WTC11 (cell line): ENCODE measurements at regions not wholly inside any gene's neighbourhood (a gene's known extent, or its start where the extent isn't known, plus 50 kb on each side); places are given as distances from the start of the nearest gene placed in this dataset.

Source experiments
- ATAC-seq: fragments of 200-7000 bp; cut with Tn5 transposase; 2 replicates; pipeline ENCODE4 v1.10.0; 2021; ENCODE audit warnings: mild to moderate bottlenecking, moderate library complexity
- CTCF ChIA-PET: fragments of 300-600 bp; sonication (Branson Sonifier 250); formaldehyde crosslinking; loops from one replicate; lab custom pipeline; 2021; ENCODE audit warnings: antibody characterized with exemption; lab: Charles Lee
- POLR2A ChIA-PET: fragments of 350-600 bp; sonication (Branson Sonifier 250); formaldehyde crosslinking; loops from one replicate; lab custom pipeline; 2021; ENCODE audit warnings: antibody characterized with exemption; lab: Charles Lee
- DNase-seq: peaks from one replicate; pipeline ENCODE4 v3.0.0; 2021; ENCODE audit warnings: low spot score
- H3K27ac Mint-ChIP-seq: 2 replicates; pipeline ENCODE4 v1.8.0; 2021; ENCODE audit warnings: mixed read lengths
- H3K27me3 Mint-ChIP-seq: 2 replicates; pipeline ENCODE4 v1.8.0; 2021; ENCODE audit warnings: low read depth, mild to moderate bottlenecking, moderate library complexity, mixed read lengths
- H3K36me3 Mint-ChIP-seq: 2 replicates; pipeline ENCODE4 v1.8.0; 2021; ENCODE audit warnings: mixed read lengths
- H3K4me1 Mint-ChIP-seq: 2 replicates; pipeline ENCODE4 v1.8.0; 2022; ENCODE audit warnings: mixed read lengths
- H3K4me3 Mint-ChIP-seq: 2 replicates; pipeline ENCODE4 v1.8.0; 2021; ENCODE audit warnings: mild to moderate bottlenecking, moderate library complexity, mixed read lengths
- H3K9me3 Mint-ChIP-seq: 2 replicates; pipeline ENCODE4 v1.8.0; 2021; ENCODE audit warnings: mixed read lengths
- CREB1 ChIP-seq: sonication (generic); formaldehyde crosslinking; IDR thresholded peaks from 2 replicates; pipeline ENCODE4 v1.8.0; 2023; ENCODE audit warnings: mild to moderate bottlenecking, missing genetic modification reagents
- FOXJ3 ChIP-seq: sonication (generic); formaldehyde crosslinking; IDR thresholded peaks from 2 replicates; pipeline ENCODE4 v1.9.0; 2021; ENCODE audit warnings: missing genetic modification reagents, mild to moderate bottlenecking, borderline replicate concordance
- FOXK1 ChIP-seq: sonication (generic); formaldehyde crosslinking; IDR thresholded peaks from 2 replicates; pipeline ENCODE4 v1.8.0; 2022; ENCODE audit warnings: mild to moderate bottlenecking, moderate library complexity, missing genetic modification reagents
- NFYB ChIP-seq: sonication (generic); formaldehyde crosslinking; conservative IDR thresholded peaks from 2 replicates; pipeline ENCODE4 v1.8.0; 2022; ENCODE audit warnings: low read depth, missing genetic modification reagents
- NR1H2 ChIP-seq: sonication (generic); formaldehyde crosslinking; IDR thresholded peaks from 2 replicates; pipeline ENCODE4 v1.9.0; 2021; ENCODE audit warnings: mild to moderate bottlenecking, moderate library complexity, missing genetic modification reagents
- PRRX2 ChIP-seq: fragments of 250-450 bp; sonication (Bioruptor Pico); IDR thresholded peaks from 2 replicates; pipeline ENCODE4 v1.8.0; 2021; ENCODE audit warnings: mild to moderate bottlenecking
- RORB ChIP-seq: fragments of 250-450 bp; sonication (Bioruptor Pico); IDR thresholded peaks from 2 replicates; pipeline ENCODE4 v1.9.0; 2021; ENCODE audit warnings: mild to moderate bottlenecking
- TCF7 ChIP-seq: sonication (generic); formaldehyde crosslinking; IDR thresholded peaks from 2 replicates; pipeline ENCODE4 v1.8.0; 2022; ENCODE audit warnings: mild to moderate bottlenecking, low read depth, missing genetic modification reagents, moderate library complexity
- ZNF232 ChIP-seq: sonication (generic); formaldehyde crosslinking; IDR thresholded peaks from 2 replicates; pipeline ENCODE4 v1.8.0; 2022; ENCODE audit warnings: mild to moderate bottlenecking, missing genetic modification reagents
- ZNF263 ChIP-seq: sonication (generic); formaldehyde crosslinking; IDR thresholded peaks from 2 replicates; pipeline ENCODE4 v1.8.1; 2022; ENCODE audit warnings: low read depth, mild to moderate bottlenecking, moderate library complexity, missing genetic modification reagents
- TF ChIP-seq, protein P1 (sequence below): sonication (generic); formaldehyde crosslinking; IDR thresholded peaks from 2 replicates; pipeline ENCODE4 v1.8.1; 2022; ENCODE audit warnings: low read depth, missing genetic modification reagents, borderline replicate concordance
- TF ChIP-seq, protein P2 (sequence below): sonication (generic); formaldehyde crosslinking; IDR thresholded peaks from 2 replicates; pipeline ENCODE4 v1.8.1; 2023; ENCODE audit warnings: mild to moderate bottlenecking, missing genetic modification reagents, moderate library complexity
- TF ChIP-seq, protein P3 (sequence below): sonication (generic); formaldehyde crosslinking; IDR thresholded peaks from 2 replicates; pipeline ENCODE4 v1.8.0; 2023; ENCODE audit warnings: mild to moderate bottlenecking, missing genetic modification reagents
- TF ChIP-seq, protein P4 (sequence below): sonication (generic); formaldehyde crosslinking; IDR thresholded peaks from 2 replicates; pipeline ENCODE4 v1.8.1; 2023; ENCODE audit warnings: mild to moderate bottlenecking, missing genetic modification reagents, borderline replicate concordance
- TF ChIP-seq, protein P5 (sequence below): sonication (generic); formaldehyde crosslinking; IDR thresholded peaks from 2 replicates; pipeline ENCODE4 v1.8.1; 2023; ENCODE audit warnings: mild to moderate bottlenecking, missing genetic modification reagents
- TF ChIP-seq, protein P6 (sequence below): sonication (generic); formaldehyde crosslinking; IDR thresholded peaks from 2 replicates; pipeline ENCODE4 v1.8.1; 2023; ENCODE audit warnings: mild to moderate bottlenecking, missing genetic modification reagents
- TF ChIP-seq, protein P7 (sequence below): sonication (generic); formaldehyde crosslinking; conservative IDR thresholded peaks from 2 replicates; pipeline ENCODE4 v1.8.1; 2022; ENCODE audit warnings: mild to moderate bottlenecking, missing genetic modification reagents
- TF ChIP-seq, protein P8 (sequence below): fragments of 250-450 bp; sonication (Bioruptor Pico); IDR thresholded peaks from 2 replicates; pipeline ENCODE4 v1.9.0; 2021; ENCODE audit warnings: mild to moderate bottlenecking

DNA sequence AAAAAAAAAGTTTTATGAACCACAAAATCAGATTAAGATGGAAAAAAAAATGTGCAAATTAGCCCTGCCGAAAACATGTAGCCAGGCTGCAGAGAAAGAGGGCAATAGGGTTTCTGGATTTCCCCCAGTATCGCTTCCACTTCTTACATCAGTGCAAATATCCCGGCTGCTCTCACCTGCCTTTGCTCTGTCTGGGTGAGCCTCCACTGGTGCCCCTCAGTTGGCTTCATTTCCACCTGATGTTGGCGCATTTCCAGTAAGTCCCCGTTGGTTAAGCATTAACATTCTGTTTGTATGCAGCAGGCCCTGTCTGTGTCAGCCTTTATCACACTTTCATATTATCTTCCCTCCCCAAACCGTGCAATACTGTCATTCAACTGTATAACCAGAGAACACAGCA, 215.1 kb downstream of the CBLN4 start (continued):
- TF ChIP-seq, protein P1, sequence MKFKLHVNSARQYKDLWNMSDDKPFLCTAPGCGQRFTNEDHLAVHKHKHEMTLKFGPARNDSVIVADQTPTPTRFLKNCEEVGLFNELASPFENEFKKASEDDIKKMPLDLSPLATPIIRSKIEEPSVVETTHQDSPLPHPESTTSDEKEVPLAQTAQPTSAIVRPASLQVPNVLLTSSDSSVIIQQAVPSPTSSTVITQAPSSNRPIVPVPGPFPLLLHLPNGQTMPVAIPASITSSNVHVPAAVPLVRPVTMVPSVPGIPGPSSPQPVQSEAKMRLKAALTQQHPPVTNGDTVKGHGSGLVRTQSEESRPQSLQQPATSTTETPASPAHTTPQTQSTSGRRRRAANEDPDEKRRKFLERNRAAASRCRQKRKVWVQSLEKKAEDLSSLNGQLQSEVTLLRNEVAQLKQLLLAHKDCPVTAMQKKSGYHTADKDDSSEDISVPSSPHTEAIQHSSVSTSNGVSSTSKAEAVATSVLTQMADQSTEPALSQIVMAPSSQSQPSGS (CRISPR knock-in tag), result no peak
- TF ChIP-seq, protein P2, sequence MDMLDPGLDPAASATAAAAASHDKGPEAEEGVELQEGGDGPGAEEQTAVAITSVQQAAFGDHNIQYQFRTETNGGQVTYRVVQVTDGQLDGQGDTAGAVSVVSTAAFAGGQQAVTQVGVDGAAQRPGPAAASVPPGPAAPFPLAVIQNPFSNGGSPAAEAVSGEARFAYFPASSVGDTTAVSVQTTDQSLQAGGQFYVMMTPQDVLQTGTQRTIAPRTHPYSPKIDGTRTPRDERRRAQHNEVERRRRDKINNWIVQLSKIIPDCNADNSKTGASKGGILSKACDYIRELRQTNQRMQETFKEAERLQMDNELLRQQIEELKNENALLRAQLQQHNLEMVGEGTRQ (CRISPR knock-in tag), result no peak

DNA sequence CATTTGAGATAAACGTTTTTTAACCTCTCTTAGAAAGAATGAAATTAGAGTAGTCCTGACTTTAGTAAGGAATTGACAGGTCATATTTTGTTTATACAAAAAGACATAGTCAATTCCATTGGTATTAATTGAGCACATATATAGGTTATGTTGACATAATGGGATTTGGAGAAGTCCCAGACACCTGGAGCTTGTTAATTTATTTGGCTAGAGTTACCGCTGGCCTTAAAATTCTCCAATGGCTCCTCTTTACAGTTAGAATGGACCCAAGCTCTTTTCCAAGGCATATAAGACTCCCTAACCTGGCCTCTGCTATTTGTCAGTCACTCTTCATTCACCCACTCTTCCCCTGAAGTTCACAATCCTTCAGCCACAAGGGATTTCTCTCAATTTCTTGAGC, 221.3 kb downstream of the CBLN4 start:
- peaks cover 11% of the 10 kb centered on the region for H3K27me3 Mint-ChIP-seq
- ATAC-seq (no peak), DNase-seq (no peak)
- no peaks in the 10 kb centered on the region for H3K4me1 Mint-ChIP-seq
- H3K36me3 Mint-ChIP-seq, result peaks cover 62% of the 10 kb centered on the region
- peaks cover 72% of the 10 kb centered on the region for H3K9me3 Mint-ChIP-seq
- H3K4me3 Mint-ChIP-seq, result no peak overlapping the region
- CTCF ChIA-PET, result no interaction called here
- TF ChIP-seq PRRX2 (CRISPR knock-in tag) (no peak), TCF7 (CRISPR knock-in tag) (no peak), CREB1 (CRISPR knock-in tag) (no peak), FOXK1 (CRISPR knock-in tag) (no peak), ZNF263 (no peak), NR1H2 (CRISPR knock-in tag) (no peak), RORB (CRISPR knock-in tag) (no peak), FOXJ3 (CRISPR knock-in tag) (no peak), ZNF232 (CRISPR knock-in tag) (no peak), NFYB (CRISPR knock-in tag) (no peak)
- TF ChIP-seq, protein P3, sequence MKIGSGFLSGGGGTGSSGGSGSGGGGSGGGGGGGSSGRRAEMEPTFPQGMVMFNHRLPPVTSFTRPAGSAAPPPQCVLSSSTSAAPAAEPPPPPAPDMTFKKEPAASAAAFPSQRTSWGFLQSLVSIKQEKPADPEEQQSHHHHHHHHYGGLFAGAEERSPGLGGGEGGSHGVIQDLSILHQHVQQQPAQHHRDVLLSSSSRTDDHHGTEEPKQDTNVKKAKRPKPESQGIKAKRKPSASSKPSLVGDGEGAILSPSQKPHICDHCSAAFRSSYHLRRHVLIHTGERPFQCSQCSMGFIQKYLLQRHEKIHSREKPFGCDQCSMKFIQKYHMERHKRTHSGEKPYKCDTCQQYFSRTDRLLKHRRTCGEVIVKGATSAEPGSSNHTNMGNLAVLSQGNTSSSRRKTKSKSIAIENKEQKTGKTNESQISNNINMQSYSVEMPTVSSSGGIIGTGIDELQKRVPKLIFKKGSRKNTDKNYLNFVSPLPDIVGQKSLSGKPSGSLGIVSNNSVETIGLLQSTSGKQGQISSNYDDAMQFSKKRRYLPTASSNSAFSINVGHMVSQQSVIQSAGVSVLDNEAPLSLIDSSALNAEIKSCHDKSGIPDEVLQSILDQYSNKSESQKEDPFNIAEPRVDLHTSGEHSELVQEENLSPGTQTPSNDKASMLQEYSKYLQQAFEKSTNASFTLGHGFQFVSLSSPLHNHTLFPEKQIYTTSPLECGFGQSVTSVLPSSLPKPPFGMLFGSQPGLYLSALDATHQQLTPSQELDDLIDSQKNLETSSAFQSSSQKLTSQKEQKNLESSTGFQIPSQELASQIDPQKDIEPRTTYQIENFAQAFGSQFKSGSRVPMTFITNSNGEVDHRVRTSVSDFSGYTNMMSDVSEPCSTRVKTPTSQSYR (CRISPR knock-in tag), result no peak
- TF ChIP-seq, protein P4, sequence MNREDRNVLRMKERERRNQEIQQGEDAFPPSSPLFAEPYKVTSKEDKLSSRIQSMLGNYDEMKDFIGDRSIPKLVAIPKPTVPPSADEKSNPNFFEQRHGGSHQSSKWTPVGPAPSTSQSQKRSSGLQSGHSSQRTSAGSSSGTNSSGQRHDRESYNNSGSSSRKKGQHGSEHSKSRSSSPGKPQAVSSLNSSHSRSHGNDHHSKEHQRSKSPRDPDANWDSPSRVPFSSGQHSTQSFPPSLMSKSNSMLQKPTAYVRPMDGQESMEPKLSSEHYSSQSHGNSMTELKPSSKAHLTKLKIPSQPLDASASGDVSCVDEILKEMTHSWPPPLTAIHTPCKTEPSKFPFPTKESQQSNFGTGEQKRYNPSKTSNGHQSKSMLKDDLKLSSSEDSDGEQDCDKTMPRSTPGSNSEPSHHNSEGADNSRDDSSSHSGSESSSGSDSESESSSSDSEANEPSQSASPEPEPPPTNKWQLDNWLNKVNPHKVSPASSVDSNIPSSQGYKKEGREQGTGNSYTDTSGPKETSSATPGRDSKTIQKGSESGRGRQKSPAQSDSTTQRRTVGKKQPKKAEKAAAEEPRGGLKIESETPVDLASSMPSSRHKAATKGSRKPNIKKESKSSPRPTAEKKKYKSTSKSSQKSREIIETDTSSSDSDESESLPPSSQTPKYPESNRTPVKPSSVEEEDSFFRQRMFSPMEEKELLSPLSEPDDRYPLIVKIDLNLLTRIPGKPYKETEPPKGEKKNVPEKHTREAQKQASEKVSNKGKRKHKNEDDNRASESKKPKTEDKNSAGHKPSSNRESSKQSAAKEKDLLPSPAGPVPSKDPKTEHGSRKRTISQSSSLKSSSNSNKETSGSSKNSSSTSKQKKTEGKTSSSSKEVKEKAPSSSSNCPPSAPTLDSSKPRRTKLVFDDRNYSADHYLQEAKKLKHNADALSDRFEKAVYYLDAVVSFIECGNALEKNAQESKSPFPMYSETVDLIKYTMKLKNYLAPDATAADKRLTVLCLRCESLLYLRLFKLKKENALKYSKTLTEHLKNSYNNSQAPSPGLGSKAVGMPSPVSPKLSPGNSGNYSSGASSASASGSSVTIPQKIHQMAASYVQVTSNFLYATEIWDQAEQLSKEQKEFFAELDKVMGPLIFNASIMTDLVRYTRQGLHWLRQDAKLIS (CRISPR knock-in tag), result no peak
- TF ChIP-seq, protein P5, sequence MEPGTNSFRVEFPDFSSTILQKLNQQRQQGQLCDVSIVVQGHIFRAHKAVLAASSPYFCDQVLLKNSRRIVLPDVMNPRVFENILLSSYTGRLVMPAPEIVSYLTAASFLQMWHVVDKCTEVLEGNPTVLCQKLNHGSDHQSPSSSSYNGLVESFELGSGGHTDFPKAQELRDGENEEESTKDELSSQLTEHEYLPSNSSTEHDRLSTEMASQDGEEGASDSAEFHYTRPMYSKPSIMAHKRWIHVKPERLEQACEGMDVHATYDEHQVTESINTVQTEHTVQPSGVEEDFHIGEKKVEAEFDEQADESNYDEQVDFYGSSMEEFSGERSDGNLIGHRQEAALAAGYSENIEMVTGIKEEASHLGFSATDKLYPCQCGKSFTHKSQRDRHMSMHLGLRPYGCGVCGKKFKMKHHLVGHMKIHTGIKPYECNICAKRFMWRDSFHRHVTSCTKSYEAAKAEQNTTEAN (CRISPR knock-in tag), result no peak
- TF ChIP-seq, protein P6, sequence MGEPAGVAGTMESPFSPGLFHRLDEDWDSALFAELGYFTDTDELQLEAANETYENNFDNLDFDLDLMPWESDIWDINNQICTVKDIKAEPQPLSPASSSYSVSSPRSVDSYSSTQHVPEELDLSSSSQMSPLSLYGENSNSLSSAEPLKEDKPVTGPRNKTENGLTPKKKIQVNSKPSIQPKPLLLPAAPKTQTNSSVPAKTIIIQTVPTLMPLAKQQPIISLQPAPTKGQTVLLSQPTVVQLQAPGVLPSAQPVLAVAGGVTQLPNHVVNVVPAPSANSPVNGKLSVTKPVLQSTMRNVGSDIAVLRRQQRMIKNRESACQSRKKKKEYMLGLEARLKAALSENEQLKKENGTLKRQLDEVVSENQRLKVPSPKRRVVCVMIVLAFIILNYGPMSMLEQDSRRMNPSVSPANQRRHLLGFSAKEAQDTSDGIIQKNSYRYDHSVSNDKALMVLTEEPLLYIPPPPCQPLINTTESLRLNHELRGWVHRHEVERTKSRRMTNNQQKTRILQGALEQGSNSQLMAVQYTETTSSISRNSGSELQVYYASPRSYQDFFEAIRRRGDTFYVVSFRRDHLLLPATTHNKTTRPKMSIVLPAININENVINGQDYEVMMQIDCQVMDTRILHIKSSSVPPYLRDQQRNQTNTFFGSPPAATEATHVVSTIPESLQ, result no peak
- TF ChIP-seq, protein P7, sequence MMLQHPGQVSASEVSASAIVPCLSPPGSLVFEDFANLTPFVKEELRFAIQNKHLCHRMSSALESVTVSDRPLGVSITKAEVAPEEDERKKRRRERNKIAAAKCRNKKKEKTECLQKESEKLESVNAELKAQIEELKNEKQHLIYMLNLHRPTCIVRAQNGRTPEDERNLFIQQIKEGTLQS, result no peak
- TF ChIP-seq, protein P8, sequence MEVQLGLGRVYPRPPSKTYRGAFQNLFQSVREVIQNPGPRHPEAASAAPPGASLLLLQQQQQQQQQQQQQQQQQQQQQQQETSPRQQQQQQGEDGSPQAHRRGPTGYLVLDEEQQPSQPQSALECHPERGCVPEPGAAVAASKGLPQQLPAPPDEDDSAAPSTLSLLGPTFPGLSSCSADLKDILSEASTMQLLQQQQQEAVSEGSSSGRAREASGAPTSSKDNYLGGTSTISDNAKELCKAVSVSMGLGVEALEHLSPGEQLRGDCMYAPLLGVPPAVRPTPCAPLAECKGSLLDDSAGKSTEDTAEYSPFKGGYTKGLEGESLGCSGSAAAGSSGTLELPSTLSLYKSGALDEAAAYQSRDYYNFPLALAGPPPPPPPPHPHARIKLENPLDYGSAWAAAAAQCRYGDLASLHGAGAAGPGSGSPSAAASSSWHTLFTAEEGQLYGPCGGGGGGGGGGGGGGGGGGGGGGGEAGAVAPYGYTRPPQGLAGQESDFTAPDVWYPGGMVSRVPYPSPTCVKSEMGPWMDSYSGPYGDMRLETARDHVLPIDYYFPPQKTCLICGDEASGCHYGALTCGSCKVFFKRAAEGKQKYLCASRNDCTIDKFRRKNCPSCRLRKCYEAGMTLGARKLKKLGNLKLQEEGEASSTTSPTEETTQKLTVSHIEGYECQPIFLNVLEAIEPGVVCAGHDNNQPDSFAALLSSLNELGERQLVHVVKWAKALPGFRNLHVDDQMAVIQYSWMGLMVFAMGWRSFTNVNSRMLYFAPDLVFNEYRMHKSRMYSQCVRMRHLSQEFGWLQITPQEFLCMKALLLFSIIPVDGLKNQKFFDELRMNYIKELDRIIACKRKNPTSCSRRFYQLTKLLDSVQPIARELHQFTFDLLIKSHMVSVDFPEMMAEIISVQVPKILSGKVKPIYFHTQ (CRISPR knock-in tag), result no peak
- H3K27ac Mint-ChIP-seq, result no peak overlapping the region
- POLR2A ChIA-PET, result no interaction called here
